ELR (cell line): ENCODE measurements at regions not wholly inside any gene's neighbourhood (a gene's known extent, or its start where the extent isn't known, plus 50 kb on each side); places are given as distances from the start of the nearest gene placed in this dataset.

Experiments
- DNase-seq: peaks from one replicate; pipeline ENCODE4 v3.0.0-alpha.2; 2015; ENCODE audit warnings: low read depth

DNA sequence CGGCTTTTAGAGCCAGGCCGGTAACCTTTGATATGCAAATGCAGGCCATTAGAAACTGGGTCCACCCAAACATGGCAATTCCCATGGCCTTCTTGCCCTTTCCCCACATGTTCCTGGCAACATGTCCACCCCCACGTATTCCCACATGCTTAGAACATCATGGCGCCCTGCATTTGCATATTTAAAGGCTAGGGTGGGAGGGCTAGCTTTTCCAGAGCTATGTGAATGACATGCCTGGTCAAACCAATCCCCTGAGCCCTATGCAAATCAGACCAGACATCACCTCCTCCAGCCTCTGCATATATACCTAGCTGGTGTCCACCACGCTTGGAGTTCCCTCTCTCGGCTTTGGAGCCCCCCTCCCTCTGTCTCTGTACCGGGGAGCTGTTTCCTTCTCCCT is 481.9 kb downstream of the CDH2 start:
- DNase-seq = no peak

GRCh38 chr18:27688581-27688980 is 488.3 kb downstream of the CDH2 start:
- no peak for DNase-seq

- no peak for DNase-seq
Measured at GRCh38 chr18:27687351-27687979, 489.5 kb downstream of the CDH2 start.

DNA sequence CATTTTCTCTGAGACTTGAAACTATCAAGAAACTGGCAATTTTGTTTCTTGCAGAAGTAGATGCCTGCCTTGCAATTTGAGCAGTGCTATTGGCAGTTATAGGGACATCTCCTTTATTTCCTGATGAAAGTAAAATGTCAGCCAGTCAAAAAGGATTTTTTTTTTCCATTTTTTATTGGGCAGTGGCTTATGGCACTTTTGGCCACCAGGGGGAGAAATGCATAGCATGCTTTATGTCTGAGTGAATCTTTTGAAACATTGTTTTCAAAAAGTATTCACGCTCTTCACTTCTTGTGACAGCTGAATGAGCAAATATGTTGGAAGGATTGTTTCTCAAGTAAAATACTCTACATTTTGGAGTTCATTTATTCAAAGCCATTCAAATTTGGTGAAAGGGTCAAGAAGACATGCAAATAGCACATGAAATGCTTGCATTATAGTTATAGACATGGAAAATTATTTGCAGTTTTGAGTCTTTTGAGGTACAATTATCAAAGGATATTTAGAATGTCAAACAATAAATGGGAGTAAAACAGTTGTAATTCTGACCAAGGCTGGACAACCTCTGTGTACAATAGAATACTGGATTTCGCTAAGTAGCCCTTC is 491.0 kb downstream of the CDH2 start:
- DNase-seq = peak; percentile 69

DNA sequence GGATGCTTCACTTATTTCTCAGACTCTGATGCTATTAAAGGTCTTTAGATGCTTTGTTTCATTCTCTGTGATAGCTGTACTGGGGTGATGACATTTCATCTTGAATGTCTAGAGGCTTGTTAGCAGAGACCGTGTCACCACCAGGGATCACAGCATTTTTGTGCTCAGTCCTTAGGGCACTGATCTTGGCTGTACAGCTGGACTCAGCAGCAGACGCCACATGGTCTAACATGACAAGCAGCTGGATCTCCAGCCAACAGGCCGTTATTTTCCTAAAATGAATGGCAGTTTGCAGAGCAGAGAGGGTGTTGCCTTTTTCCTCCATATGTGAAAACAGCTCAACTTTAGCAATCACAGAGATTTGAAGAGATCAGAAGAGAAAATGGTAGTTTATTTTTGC is 491.8 kb downstream of the CDH2 start:
- DNase-seq = no peak

DNA sequence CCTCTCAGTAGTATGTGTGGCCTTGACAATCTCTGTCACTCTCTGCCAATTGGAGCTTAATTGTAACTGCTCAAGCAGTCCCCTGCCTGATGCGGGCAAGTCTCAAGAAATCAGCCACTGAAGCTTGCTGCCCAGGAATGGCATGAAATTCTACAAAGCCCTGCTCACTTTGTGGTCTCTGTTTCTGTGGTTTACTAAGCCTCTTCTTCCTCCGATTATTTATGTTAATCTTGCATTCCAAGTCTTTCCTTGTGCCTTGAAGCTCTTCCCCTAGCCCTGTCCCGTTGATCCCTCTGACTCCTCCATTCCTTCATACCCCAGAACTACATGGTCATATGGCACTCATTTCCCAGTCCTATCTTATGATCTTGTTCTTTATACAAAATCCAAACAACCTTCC is 489.3 kb upstream of the CHST9 start:
- DNase-seq = no peak

DNA sequence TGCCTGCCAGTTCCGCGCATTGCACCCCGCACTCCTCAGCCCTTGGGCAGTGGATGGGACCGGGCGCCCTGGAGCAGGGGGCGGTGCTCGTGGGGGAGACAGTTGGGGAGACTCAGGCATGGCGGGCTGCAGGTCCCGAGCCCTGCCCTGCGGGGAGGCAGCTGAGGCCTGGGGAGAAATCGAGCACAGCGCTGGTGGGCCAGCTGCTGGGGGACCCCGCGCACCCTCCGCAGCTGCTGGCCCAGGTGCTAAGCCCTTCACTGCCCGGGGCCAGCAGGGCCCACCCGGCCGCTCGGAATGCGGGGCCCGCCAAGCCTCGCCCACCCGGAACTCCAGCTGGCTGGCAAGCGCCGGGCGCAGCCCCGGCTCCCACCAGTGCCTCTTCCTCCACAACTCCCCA is 488.8 kb upstream of the CHST9 start:
- DNase-seq = no peak

- DNase-seq = peak; percentile 27
Measured at GRCh38 chr18:27668158-27668557, 483.1 kb upstream of the CHST9 start.

DNA sequence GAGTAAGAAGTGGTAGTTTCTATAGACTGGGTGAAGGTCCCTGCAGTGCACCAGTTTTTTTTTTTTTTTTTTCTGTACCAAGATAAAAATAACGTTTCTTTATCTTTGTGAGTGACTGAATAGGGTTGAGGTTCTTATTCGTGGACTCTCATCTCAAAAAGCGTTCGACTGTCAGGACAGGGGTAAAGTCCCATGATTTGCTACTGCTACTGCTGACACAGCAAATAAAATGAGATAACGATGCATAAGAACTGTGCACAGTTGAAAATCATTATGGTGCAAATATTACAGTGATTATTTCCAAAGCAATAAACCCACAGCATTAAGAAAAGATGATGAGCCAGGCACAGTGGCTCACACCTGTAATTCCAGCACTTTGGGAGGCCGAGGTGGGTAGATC is 482.0 kb upstream of the CHST9 start:
- DNase-seq = no peak

DNA sequence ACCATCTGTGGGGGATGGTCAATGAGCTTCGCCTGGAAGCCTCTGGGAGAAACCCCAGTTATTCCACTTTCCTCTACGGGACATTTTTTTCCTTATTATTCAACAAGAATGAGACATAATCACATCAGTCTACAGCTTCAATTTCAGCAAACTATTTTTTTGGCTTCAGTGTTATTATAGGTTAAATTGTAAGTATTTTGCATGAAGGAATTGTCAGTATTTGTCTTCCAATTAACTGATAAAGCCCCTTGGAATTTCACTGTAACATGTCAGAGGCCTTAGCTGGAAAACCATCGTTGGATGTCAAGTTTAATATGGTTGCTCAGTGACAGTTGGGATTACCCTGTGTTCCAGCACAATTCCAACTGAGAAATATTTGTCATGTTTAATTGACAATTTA is 480.9 kb upstream of the CHST9 start:
- DNase-seq = no peak

DNA sequence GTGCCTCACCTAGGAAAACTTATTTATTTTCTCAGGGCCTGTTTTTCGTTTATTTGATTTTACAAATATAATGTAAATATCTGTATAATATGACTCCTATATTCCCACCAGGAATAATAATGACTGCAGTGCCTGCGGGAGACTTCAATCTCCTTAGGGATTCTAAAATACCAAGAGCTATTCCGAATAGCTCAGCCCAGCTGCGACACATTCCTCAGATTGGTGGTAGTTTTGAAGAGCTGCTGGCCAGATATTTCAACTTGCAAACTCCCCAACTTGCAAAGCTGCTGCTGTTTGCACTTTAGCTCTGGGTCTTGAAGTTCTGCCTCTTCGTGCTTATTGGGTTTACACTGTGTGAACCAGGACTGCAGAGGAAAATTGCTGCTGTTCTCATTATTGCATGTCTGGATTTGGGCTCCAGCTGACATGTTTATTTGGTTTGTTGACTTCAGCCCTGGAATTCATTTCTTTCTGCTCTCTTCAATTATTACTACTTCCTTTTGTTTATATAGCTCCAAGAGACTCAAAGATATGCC is 480.2 kb upstream of the CHST9 start:
- DNase-seq = no peak

DNA sequence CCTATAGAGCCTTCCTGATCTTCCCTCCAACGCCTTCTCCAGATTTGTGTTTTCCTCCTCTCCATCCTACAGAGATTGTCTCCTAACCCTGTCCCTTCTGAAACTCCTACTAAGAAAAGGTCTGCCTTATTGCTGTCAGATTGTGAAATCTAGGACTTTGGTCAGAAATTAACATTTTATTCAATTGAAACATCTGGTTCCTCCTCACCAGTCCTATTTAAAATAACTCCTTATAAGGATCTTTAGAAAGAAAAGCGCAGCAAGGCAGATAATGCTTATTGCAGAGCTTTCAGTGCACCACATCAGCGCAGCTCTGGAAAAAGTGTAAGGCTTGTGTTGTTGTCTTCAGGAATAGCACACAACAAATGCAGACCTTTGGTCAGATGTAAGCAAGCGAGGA is 477.8 kb upstream of the CHST9 start:
- DNase-seq = no peak

DNA sequence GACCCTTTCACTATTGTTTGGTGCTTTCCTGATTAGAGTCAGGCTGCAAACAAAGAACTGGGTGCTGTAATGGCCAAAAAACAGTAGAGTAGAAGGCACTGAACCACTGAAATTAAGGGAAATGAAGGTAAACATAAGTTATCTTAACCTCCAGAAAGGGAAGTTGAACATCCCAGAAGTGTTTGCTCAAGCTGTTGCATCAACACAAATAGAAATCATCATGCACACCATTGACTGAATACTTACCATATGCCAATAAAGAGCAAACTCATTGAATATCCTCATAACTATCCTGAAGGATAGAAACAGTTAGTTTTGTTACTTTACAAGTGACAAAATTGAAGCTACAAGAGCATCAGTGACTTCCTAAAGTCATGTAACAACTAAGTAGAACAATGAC is 477.4 kb upstream of the CHST9 start:
- DNase-seq = no peak

DNA sequence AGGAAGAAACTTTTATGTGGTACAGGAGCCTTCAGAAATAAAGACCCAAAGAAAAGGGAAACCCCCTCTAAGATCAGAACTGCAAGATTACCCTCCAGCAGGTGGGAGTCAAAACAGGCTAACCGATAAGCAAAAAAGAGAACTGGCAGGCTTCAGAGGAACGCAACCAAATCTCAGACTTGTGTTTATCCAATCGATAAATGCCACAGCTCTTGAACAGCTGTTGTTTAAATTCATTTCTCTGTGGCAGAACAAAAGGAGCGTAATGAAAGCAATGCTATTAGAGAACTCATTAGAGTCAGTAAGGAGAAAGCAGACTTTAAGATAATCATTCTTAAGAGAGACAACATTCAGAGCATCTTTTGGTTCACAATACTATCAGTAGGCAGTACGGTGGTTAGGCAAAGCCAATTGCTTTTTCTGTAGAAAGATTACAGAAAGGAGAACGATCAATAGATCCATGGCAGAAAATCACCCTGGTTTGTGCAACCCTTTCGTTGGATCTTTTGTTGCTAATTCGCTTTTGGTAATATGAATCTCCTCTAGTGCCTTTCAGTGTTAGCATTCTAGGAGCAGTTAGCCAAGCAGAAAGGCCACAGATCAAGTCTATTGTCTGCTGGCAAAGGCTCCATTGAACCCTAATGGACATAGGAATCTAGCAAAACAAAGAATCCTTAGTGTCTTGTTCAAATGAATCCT is 476.4 kb upstream of the CHST9 start:
- DNase-seq = no peak

- DNase-seq = no peak
Measured at GRCh38 chr18:27656905-27657304, 471.8 kb upstream of the CHST9 start.

DNA sequence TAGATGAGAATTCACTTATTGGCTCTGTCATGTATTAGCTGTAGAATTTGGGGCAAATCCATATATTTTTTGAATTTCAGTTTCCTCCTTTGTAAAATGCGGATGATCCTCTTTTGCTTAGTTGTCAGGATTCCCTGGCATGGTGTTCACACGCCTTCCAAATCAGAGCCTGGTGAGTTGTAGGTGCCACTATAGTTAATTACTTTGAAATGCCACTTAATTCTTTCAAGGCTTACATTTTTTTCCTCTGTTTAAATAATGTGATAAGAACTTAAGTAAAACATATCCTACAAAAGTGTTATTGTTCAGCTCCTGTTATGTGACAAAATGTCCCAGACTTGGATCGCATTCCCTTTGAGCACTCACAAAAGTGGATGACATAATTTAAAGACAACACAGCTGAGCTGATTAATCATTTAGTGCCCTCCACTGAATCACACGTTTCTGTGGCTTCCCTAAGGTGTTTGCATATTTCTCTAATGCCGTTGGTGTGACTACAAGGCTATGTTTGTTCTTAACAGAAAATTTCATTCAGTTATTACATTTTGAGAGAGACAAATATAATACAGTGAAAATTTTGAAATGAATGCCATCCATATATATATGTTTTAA is 471.2 kb upstream of the CHST9 start:
- peak; percentile 53 for DNase-seq

- no peak for DNase-seq
Measured at GRCh38 chr18:27653247-27653646, 468.1 kb upstream of the CHST9 start.

DNA sequence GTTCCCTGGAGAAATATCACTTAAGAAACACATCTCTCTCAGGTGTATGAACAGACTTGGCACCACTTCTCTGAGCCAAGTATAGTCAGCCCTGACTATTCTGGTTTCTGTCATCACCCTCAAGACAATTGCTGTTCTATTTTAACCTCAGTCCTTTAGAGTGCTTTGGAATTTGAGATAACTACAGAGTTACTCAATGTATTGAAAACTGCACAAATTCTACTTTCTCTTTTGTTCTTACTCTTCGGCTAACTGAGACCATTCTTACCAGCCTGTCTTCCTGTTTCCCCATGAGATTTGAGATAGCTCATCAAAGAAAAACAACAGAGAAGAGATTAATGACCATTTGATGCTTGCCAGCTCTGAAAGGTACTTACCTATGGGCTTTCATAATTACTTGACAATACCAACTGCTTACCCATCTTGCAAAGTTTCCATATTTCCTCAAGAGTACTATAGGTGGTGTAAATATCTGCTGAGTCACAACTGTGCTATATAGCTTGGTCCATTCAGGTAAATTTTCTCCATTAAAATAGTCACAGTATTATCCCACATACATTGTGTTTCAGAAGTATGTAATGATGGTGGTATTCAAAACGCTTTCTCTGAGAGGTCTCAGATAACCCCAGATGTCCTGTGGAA is 467.5 kb upstream of the CHST9 start:
- peak; percentile 6 for DNase-seq

DNA sequence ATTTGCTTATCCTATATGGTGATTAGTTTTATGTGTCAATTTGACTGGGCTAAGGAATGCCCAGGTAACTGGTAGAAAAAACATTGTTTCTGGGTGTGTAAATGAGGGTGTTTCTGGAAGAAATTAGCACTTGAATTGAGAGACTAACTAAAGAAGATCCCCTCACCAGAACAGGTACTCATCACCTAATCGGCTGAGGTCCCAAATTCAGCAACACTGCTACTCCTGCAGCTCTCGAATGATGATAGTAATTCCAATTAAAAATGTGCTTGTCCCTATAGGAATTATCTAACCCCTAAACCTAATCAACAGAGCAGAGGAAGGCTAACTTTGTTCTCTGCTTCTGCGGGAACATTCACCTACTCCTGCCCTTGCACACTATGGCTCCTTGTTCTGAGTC is 464.5 kb upstream of the CHST9 start:
- DNase-seq = no peak

DNA sequence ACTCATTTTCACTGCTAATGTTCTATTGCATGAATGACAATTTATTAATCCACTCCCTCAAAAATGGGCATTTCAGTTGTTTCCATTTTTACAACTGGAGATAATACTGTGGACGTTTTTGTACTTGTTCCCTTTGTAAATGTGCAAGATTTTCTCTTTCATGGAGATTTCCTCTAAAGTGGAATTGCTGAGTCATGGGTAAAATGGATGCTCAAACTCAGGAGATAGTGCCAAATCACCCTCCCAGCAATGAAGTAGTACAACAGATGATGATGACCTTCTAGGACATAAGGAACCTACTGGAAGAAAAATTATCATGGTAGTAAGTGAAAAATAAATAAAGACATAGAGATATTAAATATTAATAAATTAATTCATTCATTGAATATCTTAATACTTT is 460.8 kb upstream of the CHST9 start:
- no peak for DNase-seq

DNA sequence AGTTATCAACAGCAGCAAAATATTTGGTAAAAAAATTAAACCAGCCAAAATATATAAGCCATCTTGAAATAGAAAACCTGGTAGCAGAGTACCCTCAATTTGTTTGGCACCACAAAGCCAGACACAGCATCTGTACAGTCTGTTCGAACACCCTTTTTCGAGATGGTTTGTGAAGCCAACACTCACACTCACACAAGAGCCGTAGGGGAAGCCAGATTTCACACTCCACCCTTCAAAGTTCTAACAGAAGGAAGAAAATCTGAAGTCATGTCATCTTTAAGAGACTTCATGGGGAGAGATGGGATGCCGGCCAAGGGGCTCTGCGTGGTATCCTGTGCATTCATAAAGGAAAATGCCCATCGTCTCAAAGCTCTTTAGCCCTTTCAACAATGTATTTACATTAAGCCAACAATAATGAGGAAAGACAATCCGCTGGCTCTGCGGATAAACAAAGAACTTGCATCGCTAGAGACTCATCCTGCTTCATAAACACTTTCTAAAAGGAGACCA is 451.5 kb upstream of the CHST9 start:
- no peak for DNase-seq

- no peak for DNase-seq
Measured at GRCh38 chr18:27632706-27633105, 447.6 kb upstream of the CHST9 start.
